ENCODE measurements at regions not wholly inside any gene's neighbourhood (a gene's known extent, or its start where the extent isn't known, plus 50 kb on each side); places are given as distances from the start of the nearest gene placed in this dataset.
"Not testable (repeated sequence)": the region's sequence is repeated elsewhere in the genome, so short reads cannot be mapped to it uniquely, and the experiment has no call there.

GRCh38 chr13:73576291-73576690, 517.5 kb downstream of the KLF5 start:
- DNase-seq (ENCODE audit: low spot score), result no peak

- DNase-seq (ENCODE audit: low spot score), result no peak
These were observed 514.0 kb downstream of the KLF5 start for GRCh38 chr13:73572824-73573223.

GRCh38 chr13:73571376-73571775, 512.6 kb downstream of the KLF5 start:
- no peak for DNase-seq (ENCODE audit: low spot score)

- DNase-seq (ENCODE audit: low spot score), result no peak
These were observed 498.1 kb downstream of the KLF5 start for GRCh38 chr13:73556902-73557301.

GRCh38 chr13:73556128-73556527, 497.3 kb downstream of the KLF5 start:
- no peak for DNase-seq (ENCODE audit: low spot score)

- DNase-seq (ENCODE audit: low spot score), result no peak
These were observed 492.9 kb downstream of the KLF5 start for GRCh38 chr13:73551736-73552135.

- DNase-seq (ENCODE audit: low spot score), result no peak
These were observed 490.9 kb downstream of the KLF5 start for GRCh38 chr13:73549717-73550116.

GRCh38 chr13:73548449-73548848, 489.6 kb downstream of the KLF5 start:
- no peak for DNase-seq (ENCODE audit: low spot score)

GRCh38 chr13:73547239-73547638, 488.4 kb downstream of the KLF5 start:
- DNase-seq (ENCODE audit: low spot score), result no peak

- no peak for DNase-seq (ENCODE audit: low spot score)
These were observed 485.4 kb downstream of the KLF5 start for GRCh38 chr13:73544175-73544574.

GRCh38 chr13:73542446-73542845, 483.6 kb downstream of the KLF5 start:
- no peak for DNase-seq (ENCODE audit: low spot score)

- no peak for DNase-seq (ENCODE audit: low spot score)
These were observed 478.1 kb downstream of the KLF5 start for GRCh38 chr13:73536865-73537264.

GRCh38 chr13:73535341-73535740, 476.5 kb downstream of the KLF5 start:
- DNase-seq (ENCODE audit: low spot score), result no peak

GRCh38 chr13:73532987-73533510, 474.2 kb downstream of the KLF5 start:
- no peak for DNase-seq (ENCODE audit: low spot score)

- no peak for DNase-seq (ENCODE audit: low spot score)
These were observed 473.8 kb downstream of the KLF5 start for GRCh38 chr13:73532582-73532981.

GRCh38 chr13:73531014-73531413, 472.2 kb downstream of the KLF5 start:
- no peak for DNase-seq (ENCODE audit: low spot score)

GRCh38 chr13:73522937-73523336, 464.1 kb downstream of the KLF5 start:
- DNase-seq (ENCODE audit: low spot score), result no peak

- DNase-seq (ENCODE audit: low spot score), result no peak
These were observed 463.2 kb downstream of the KLF5 start for GRCh38 chr13:73521985-73522524.

GRCh38 chr13:73521290-73521624, 462.5 kb downstream of the KLF5 start:
- no peak for DNase-seq (ENCODE audit: low spot score)

GRCh38 chr13:73520566-73521289, 461.9 kb downstream of the KLF5 start:
- no peak for DNase-seq (ENCODE audit: low spot score)

- not testable (repeated sequence) for DNase-seq (ENCODE audit: low spot score)
These were observed 461.3 kb downstream of the KLF5 start for GRCh38 chr13:73520135-73520534.

GRCh38 chr13:73519396-73520116, 460.8 kb downstream of the KLF5 start:
- no peak for DNase-seq (ENCODE audit: low spot score)

- DNase-seq (ENCODE audit: low spot score), result no peak
These were observed 459.0 kb downstream of the KLF5 start for GRCh38 chr13:73517766-73518165.
